HG03378 (cell line): ENCODE measurements at regions not wholly inside any gene's neighbourhood (a gene's known extent, or its start where the extent isn't known, plus 50 kb on each side); places are given as distances from the start of the nearest gene placed in this dataset.
"Not testable (repeated sequence)": the region's sequence is repeated elsewhere in the genome, so short reads cannot be mapped to it uniquely, and the experiment has no call there.

ENCODE experiments used
- ATAC-seq: cut with Tn5 transposase; IDR thresholded peaks from one replicate; pipeline ENCODE4 v1.9.1; 2021; ENCODE audit warnings: mild to moderate bottlenecking, moderate library complexity; ENCODE audit not compliant: unreplicated experiment

DNA sequence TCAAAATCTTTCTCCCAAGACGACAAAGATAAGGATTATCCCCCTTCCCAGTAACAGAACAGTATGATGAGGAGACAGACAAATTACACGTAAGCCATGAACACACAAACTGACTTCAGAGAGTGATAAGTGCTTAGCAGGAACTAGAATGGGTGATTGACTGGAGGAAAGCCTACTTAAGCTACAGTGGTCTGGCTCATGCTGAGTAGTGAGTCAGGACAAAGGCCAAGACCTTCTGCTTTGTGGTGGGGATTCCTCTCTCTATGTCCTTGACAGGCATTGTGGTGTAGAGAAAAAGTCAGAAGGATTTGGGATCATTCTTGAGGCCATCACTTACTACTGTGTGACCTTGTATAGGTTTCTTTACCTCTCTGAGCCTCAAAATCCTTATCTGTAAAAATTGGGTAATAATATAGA lies 381.9 kb upstream of the CCL2 start:
- ATAC-seq: no peak

DNA sequence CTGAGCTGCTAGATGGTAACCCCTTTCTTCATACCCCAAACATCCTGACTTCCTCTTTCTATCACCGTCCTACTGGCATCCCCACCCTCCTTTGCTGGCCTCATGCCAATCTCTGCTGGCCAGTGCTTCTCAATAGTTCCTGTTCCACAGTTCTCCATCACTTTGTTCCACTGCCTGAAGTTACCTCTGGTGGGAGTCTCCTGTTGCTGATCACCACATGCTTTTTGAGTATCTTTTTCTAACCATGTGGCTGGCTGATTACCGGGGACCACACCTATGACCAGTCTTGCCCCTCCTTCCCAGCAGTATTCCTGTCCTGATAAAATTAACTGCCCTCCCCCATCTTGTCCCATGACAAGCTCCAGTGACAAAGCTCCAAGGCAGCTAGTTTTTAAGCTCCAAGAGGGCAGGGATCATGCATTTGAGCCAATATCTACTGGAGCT lies 380.4 kb upstream of the CCL2 start:
- ATAC-seq: no peak

DNA sequence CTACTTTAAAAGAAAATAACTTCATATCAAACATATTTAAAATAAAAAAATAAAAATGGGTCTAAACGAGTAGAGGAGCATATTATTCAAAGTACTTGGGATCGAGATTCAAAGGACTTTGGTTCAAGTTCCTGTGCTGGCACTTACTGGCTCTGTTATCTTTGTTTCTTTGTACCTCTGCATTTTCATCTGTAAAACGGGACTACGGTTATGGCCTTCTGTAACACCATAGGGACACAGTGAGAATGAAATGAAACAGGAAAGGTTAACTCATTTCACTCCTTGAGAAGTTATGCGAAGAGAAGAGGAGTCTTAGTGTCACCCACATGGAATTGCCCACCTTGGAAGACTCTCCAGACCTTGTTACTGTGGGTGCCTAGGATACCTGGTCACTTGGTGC lies 379.1 kb upstream of the CCL2 start:
- ATAC-seq: no peak

GRCh38 chr17:33882273-33882672 lies 372.8 kb upstream of the CCL2 start:
- ATAC-seq: not testable (repeated sequence)

DNA sequence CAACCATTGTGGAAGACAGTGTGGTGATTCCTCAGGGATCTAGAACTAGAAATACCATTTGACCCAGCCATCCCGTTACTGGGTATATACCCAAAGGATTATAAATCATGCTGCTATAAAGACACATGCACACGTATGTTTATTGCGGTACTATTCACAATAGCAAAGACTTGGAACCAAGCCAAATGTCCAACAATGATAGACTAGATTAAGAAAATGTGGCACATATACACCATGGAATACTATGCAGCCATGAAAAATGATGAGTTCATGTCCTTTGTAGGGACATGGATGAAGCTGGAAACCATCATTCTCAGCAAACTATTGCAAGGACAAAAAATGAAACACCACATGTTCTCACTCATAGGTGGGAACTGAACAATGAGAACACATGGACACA lies 372.4 kb upstream of the CCL2 start:
- ATAC-seq: not testable (repeated sequence)

- ATAC-seq: no peak
These were observed 366.6 kb upstream of the CCL2 start for GRCh38 chr17:33888455-33888854.

- ATAC-seq: no peak
These were observed 366.0 kb upstream of the CCL2 start for GRCh38 chr17:33889040-33889439.

- ATAC-seq: no peak
These were observed 365.3 kb upstream of the CCL2 start for GRCh38 chr17:33889766-33890165.

DNA sequence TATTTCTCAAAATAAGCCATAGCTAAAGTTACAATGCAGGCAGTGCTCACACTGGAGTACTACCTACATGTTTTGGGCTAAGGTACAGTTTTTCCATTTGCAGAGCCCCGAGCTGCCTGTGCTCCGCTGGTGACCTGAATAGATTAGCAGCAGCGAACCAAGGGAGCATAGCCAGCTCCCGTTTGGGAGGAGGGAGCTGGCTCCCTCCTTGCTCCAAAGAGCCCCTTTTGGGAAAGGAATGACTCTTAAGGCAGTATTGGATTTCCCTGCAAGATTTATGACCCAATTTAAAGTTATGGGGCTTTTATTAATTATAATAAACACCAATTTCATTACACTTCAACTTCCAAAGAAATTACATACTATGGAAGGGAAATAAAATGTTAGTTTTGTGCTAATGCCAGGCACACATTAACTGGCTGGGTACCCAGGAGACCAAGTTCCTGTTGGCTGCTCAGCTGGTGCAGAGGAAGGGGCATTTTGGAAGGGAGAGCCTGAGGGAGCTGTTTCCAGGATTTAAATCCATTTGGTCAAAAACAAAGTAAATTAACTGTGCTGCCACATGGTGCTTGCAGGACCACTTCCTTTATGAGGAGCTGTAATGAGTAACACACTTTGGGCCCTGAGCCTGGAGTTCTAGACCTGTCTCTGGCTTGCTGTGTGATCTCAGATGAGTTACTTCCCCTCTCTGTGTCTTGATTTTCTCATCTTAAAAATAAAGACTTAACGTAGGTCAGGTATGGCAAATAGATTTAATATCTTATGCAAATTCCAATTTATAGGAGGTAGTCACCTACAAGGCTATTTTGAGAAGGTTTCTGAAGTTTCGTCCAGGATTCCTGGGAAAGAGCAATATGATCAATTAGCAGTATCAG lies 362.1 kb upstream of the CCL2 start:
- ATAC-seq: no peak

DNA sequence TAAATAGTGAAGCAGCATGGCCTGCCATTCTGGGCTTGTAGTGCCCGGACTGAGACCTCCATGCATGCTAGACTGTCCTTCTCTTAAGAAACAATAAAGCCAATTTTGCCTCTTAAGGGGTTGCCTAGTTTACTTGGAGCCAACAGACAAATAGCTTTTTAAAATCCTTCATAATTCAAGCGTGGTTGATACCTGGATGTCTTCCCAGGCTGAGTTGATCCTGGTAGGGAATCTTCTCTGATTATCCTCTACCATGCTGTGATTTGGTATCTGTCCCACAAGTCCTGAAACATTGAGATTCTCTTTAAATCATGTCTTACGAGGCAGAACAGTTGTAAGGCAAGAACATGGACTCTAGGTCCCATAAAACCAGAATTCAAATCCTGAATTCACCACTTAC lies 359.6 kb upstream of the CCL2 start:
- ATAC-seq: no peak

GRCh38 chr17:33896263-33896662 lies 358.8 kb upstream of the CCL2 start:
- ATAC-seq: no peak

DNA sequence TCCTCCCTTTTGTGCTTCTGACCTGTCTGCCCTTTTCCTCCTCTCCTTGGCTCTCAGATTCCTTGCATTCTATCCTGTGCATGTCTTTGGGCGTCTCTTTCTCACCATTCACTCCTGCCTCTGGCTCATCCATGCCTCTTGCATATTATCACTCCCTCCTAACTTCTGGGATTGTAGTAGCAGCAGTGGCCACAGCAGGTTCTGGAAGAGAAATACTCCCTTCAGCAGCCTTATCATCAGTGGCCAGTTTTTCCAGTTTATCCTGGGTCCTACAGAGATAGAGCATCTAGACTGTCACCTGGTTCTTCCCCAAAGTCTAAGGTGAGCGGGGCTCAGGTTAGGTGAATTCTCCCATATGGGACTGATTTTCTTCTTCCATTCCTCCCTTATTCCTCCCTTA lies 354.0 kb upstream of the CCL2 start:
- no peak for ATAC-seq

GRCh38 chr17:33902901-33903449 lies 352.1 kb upstream of the CCL2 start:
- ATAC-seq: no peak

DNA sequence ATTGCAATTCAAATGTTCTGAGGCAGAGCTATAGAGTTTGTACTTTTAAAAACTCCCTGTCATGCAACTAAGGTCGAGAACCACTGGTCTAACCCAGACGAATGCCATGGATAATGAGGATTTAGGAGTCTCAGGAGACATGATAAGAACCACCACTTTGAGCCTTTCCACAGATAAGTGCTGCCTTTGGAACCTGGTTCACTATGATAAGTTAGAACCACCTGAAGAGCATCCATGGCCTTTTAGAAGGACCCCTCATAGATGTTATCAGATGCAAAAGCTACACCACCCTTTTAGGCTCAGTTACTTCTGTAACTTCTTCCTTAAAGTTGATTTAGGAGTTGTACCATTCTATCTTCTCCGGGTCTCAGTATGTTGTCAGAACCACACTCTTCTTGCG lies 350.6 kb upstream of the CCL2 start:
- no peak for ATAC-seq

DNA sequence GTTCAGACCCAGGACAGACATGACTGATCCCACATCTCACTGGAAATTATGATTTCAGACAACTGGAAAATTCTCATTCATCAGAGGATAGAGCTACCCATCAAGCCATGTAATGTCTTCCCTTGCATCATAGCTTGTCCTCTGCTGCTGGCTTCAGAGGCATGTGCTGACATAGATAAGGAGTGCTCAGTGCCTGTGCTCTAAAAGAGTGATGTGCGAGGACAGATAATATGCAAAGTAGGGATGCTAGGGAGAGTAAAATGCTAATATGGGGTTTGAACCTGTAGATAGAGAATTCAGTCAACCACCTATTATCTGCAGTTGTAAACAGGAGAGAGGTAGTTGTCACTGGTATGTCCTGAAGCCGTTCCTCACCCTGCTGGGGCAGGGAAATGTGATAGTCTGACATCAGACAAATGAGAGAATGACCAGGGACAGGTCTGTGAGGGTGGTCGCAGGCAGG lies 349.7 kb upstream of the CCL2 start:
- ATAC-seq: no peak

DNA sequence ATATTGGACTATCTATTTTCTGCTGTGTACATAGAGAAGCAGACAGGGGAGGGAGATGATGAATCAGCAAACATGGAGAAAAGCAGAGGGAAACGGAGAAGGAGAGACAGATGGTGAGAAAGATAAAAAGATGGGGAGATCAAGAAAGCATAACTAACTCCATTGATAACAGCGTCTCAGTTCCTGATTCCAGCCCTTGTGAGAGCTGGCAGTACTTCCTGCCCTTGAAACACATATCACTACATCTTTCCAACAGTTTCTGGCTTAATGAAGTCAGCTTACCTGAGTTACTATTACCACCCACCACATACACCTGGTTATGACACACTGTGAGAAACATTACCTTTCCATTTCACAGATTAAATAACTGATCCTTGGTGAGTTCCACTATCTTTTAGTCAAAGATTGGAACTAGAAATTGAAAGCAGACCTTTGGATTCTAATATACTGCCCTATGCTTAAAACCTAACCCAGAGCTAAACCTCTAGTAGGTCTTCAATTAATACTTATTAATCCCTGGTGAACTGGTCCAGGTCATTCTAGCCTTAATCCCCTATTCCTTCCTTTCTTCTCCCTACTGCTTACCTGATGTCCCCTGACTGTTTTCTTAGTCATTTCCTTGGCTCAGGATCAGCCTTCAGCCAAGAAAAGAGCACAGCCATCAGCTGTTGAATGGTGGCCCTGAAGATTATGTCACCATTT lies 346.6 kb upstream of the CCL2 start:
- ATAC-seq: no peak

GRCh38 chr17:33910200-33910857 lies 344.8 kb upstream of the CCL2 start:
- no peak for ATAC-seq

DNA sequence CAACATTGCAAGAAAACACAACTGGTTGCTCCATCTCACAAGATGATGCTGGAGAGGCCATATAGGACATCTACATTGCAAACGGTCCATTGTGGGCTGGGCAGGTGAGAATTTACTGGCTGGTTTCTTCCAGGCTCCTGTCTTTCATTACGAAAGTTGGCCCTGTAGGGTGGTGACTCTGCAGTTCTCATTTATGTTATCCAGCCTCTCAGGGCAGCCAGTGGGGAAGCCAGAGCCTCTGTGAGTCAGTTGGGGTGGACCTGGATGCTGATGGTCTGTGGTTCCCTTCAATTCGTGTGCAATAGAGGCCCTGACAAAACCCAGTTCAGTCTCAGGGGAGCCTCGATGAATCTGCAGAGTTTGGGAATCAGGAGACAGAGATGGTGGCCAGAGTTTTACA lies 341.0 kb upstream of the CCL2 start:
- ATAC-seq: no peak

- no peak for ATAC-seq
These were observed 332.1 kb upstream of the CCL2 start for GRCh38 chr17:33922971-33923370.

DNA sequence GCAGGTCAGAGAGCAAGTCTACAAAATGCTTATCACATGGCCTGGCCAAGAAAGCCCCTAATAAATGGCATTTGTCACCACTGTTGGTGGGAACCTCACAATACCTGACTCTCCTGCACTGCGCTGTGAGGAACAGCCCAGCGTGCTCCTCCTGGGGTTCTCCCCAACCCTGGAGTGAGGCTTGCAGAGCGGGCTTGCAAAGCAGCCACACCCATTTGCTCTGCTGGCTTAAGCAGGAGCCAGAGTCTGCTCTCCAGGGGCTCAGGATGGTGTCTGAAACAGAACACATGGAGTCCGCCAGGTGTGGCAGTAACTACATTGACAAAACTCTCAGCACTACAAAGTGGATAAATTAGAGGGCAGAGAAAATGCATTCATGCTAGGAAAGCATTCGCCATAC lies 331.0 kb upstream of the CCL2 start:
- no peak for ATAC-seq

GRCh38 chr17:33925649-33926048 lies 329.4 kb upstream of the CCL2 start:
- no peak for ATAC-seq
